Midbrain (tissue), 1 donor: ENCODE measurements at regions not wholly inside any gene's neighbourhood (a gene's known extent, or its start where the extent isn't known, plus 50 kb on each side); places are given as distances from the start of the nearest gene placed in this dataset.

Source experiments
- DNase-seq: peaks from one replicate; lab custom pipeline; 2025; lab: John Stamatoyannopoulos, UW

DNA sequence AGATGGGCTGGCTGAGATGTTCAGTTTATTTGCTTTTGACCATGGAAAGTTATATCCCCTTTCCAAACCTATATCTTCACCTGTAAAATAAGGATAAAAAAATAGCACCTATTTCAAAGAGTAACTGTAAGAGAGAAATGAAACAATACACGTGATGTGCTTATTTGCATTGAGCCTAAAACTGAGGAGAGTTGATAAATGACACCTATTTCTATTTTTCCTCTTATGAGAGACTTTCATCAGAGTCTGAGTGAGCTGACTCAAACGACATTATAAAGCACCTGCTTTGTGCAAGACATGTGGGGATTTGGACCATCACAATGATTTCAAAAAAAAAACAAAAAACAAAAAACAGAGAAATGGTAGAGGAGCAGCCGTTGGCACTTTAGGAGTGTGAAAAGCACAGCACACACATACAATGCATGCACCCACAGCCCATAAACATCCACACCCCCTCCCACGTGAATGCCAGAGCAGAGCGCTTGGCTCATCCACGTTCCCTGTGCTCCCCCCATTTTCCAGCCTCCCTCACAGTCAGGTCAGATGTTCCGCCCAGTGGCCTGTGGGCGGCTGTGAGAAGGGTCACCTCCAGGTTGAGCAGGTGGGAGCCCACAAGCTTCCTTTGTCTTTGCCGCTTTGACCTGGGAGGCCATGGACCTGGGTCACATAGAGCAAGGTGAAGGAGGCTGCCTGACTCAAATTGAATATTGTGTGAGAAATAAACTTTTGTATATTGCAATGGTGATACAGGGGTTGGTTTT lies 253.2 kb upstream of the ZNF32 start:
- DNase-seq = no peak

DNA sequence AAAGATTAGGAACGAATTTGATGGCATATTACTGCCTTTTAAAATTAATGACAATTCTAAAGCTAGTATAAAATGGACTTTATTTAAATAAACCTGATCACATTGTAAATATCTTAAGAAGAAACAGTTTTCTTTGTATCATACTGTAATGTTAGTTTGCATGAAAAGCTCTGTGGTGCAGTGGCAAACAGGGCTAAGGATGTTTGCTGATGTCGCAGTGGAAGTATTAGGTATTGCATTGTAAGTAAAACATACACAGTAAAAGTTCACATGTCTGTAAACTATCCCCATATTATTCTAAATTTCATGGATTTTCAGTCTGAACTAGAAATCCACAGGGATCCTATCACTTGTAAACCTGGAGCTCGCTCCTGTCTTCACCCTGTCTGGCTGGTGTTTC lies 252.6 kb upstream of the ZNF32 start:
- no peak for DNase-seq

DNA sequence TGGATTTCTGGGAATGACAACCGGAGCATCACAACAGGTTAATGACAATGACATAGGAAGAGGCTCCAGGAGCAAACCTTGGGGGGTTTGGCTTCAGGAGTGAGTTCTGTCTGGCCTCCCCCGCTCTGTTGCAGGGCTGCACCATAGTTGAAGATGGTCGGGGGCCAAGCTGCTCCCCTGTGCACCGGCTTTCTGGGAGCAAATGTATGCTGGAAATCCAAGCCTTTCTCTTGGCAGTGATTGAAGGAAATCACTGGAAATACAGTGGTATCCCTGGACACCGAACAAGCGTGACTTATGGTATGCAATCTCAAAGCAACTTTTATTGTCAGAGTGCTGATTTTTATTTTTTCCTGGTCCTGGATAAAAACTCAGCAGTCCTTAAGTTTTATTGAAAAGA lies 251.9 kb upstream of the ZNF32 start:
- DNase-seq = no peak

DNA sequence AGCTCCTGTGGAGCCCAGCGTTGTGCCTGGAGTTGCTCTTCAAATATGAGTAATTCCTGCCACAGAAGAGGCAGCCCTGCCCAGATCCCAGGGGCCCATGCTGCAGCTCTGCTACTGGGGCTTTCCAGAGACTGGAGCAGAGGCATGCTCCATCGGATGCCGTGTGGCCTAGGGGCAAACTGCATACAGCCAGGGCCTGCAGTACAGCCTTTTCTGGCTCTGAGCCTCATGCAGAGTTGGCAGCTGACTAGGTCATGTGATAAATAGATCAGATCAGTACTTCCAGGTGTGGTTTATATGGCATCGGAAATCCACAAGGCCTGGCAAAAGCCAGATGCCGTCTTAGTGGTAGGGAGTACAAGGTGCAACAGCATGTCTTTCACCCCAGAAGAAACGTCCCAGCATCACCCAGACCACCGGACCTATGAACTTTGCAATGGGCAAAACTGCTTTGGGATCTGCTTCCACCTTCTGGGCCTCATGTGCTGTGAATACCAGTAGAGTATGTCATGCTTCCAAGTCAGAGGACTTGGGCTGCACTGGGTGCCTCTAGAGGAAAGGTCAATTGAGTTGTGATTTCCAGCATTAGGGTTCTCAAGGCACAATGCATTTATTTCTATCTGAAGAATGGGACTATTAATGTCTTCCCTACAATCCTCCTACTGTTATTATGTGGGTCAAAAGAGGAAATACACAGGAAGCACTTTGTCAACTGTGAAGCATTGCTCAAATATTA lies 250.7 kb upstream of the ZNF32 start:
- no peak for DNase-seq

DNA sequence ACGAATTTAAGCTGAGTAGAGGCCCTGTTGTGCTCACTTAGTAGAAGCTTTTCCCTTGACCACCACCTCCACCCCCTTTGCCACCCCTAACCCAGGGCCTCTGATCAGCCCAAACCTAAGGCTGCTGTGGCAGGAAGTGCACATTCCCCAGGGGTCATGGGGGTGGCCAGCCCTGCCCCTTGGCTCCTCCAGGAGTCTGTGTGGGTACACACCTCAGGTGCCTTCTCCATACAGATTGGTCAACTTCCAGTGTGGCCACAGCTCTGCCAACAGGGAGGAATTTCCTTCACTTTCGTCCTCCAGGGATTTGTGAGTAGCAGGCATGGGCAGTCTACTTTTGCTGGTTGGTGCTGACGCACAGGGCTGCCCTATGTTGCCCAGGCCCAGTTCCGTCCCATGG lies 249.9 kb upstream of the ZNF32 start:
- no peak for DNase-seq

DNA sequence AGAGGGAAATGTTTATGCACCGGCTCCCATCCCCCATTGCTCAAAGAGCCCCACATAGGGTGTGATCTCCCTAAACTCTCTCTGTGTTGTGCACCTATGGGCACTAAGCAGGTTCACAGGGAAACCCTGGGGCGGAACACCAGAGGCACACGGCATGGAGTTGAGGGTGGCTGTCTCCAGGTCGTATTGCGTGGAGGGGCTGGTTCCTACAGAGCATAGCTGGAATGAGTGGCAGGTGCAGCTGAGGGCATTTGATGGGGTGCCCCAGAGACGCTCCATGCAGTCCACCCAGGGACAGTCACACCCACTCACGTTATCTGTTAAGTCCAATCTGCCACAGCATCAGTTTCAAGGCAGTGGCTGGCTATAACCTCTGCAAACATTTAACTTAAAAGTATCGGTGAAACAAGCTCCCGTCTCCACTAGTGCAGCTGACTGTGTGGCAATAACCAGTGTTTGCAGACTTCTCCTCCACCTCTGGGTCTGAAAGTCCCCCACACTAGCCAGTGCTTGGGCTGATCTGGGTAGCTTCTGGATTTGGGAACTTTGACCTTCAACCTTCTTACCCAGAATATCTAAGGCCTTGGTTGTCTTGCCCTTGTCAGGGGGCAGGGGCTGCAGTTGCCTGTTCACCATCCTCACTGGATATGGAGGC lies 249.2 kb upstream of the ZNF32 start:
- DNase-seq = no peak

DNA sequence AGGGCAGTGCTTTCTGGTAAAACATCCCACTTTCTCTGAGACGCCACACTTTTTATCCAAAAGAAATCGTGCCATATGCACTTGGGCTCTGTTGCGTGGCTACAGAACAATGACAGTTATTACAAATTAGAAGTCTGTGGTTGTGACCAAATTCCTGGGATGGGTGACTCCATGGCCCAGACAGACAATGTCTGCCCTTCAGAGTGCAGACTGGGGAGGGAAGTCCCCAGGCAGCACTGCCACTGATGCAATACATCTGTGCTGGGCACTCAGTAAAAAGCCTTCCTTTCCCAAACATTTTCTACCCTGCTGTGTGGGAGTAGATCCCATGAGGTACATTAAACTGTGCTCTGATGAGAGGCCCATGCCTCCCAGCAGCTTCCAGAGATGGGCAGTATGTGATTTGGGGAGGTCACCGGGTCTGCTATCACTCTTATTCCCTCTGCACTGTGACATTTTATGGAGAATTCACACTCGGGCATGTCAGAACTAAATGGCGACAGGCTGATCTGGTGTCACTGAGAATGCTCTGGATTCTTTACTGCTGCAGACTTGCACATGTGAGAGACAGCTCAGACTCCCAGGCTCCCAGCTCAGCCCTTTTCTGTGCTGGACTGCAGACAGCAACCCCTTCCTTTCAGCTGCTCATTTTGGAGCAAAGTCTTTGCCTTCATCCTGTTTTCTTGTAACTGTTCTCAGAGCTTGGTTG lies 243.5 kb upstream of the ZNF32 start:
- DNase-seq = no peak

DNA sequence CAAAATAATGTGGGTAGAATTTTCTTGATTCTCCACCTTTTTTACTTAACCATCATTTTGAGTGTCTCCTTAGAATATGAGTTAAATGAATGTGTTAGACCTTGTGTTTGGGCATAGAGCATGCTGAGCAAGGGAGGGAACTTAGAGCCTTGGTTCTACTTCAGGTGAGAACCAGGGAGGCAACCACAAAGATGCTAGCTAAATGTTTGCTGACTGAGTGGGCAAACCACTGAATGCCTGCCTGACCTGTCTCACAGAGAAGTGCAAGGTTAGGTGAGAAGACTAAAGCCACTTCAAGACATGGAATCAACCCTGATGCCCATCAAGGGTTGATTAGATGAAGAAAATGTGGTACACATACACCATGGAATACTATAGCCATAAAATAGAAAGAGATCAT lies 242.6 kb upstream of the ZNF32 start:
- no peak for DNase-seq

DNA sequence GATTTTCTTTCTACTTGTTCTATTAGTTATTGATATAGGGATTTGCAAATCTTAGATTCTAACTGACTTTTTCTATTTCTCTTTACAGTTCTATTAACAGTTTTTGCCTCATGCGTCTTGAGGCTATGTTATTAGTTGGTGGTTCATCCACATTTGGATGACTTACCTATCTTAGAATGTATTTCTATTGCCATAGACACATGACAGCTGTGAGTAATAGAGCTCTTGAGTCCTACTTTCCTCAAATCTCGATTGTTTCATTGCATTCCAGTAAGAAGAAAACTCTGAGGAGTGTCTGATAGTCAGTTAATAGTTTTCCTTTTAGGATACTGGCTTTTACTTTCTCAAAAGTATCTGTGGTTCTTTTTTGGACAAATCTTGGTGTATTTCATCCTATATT lies 241.4 kb upstream of the ZNF32 start:
- no peak for DNase-seq

DNA sequence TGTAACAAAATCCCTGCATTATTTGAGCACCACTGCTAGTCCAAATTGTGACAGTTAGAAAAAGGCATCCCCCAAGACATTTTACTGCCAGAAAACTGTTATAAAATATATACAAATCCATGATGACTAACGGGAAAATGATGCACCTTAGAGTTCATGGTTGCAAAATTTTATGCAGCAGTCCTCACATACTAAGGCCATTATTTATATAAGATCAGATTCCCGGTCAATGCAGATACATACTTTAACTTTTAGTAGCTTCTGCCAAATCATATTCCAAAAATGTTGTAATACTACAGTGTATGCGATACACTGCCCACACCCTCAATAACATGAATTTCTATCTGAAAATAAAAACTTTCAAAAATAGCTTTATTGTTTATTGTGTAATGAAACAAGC lies 239.9 kb upstream of the ZNF32 start:
- DNase-seq = no peak

DNA sequence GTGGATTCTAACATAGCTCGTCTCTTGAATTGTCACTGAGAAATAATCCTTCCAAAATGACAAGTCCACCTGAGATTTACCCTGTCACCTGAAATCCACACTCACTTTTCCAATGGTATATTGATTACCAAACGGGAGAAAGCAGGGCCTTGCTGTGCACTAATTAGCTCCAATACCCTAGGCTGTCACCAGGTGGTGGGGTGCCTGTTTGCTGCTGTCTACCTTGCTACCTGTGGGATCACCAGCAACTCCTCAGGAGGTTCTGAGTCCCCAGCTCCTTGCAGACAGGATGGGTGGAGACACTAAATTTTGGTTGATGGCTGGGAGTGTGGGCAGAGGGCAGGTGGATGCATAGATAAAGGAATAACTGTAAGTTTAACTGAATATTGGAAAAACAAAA lies 237.2 kb upstream of the ZNF32 start:
- no peak for DNase-seq

DNA sequence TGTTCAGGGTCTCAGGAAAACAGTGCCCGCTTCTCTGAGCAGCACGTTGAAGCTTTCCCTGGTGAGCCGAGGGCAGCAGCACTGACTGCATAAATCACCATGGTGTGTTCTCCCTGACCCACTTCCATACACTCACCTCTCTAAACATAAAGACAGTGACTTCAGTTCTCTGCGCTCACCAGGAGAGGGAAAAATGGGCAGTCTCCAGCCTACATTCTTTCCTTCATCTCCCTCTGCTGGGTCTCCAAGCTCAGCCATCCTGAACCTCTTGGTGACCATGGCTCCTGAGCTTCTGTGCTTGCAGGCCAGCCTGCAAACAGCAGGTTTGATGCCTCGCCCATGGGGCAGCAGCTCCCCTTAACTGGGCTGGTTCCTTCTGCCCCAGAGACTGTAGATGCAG lies 236.6 kb upstream of the ZNF32 start:
- no peak for DNase-seq

DNA sequence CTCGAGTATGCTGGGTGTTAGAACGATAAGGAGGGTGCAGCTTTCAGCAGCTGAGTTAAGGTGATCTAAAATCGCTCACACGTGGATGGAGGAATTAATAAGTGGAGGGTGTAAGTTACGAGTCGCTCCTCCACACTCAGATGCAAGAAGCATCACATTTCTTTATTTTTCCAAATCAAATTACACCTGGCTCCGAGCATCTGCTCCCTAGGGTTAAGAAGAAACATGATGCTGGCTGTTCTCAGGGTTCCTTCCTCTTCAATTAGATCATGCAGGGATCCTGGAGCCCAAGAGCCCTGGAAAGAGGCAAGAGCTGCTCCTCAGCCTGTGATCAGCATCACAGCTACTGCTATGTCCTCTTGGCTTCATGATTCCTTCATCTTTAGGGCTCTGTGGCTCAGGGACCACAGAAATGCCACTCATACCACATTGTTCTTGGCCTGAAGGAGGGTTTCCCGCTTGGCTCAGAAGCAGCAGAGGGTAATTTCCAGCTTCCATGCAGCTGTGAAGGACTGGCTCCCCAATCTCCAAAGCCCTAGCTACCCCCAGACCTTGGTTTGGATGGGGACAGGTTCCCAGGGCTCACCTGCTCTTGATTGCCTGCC lies 235.9 kb upstream of the ZNF32 start:
- no peak for DNase-seq

DNA sequence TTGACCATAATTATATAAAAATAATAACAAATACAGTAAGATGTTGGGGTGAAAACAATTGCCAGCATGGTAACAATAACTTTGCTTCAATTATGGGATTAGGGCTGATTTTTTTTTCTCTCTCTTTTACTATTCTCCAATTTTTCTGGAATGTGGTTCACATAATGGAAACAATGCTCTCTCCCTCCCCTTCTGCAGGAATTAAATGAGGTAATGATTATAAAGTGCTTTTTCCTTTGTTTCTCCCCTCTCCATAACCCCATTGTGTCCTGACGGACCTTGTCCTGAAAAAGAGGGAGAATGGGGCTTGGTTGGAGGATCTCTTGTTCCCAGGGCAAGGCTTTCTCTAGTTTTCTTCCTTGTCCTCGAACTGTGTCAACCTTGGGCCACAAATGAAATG lies 234.0 kb upstream of the ZNF32 start:
- DNase-seq = no peak

DNA sequence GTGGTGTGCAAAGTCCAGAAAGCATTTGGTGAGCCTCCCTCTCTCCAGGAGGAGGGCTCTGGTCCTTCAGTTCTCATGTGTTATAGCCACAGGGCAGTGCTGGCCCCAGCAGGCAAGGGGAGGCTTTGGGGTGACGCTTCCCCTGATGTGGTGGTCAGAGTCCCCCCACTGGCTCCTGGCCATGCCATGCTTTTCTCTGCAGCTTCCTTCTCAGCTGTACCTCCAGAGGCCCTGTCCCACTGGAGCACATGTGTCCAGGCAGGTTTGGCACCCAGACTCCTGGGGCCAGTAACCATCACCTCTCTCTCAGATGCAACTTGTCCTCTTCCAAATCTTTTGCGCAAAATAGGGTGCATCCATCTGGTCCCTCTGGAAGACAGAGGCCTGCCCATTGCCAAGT lies 233.0 kb upstream of the ZNF32 start:
- DNase-seq = no peak

DNA sequence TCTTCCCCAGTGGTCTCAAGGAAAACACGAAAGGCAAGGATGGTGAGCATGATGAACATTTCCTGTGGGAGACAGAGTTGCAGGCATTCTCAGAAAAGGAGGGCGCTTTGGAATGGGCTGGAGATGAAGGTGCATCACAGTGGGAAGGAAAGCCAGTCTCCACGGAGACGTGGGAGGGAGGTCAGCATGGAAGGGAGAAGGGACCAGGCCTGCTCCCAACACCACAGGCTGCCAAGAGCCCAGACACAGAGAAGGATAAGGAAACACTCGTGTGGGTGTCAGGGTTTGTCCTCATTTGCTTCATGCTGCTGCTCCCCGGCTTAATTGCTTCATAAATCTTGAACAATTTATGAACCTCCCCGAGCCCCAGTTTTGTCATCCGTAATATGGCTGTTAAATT lies 231.5 kb upstream of the ZNF32 start:
- DNase-seq = no peak

DNA sequence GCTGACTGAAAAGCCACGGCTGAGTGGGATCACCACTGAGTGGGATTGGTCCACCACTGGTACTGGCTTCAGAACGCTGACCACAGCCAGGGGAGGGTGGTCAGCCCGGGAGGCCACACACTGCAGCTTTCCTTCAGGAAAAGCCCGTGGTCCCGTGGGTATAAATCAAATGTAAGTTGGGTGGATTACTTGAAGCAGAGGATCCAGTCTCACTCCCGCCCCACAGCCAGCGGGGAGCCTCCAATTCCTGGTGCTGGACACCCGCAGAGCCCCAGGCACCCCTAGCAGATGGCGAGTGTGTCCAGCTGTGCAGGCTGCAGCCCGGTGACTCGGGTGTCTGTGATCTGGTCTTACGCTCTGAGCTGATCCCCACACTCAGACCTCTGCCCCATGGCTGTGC lies 231.1 kb upstream of the ZNF32 start:
- no peak for DNase-seq

DNA sequence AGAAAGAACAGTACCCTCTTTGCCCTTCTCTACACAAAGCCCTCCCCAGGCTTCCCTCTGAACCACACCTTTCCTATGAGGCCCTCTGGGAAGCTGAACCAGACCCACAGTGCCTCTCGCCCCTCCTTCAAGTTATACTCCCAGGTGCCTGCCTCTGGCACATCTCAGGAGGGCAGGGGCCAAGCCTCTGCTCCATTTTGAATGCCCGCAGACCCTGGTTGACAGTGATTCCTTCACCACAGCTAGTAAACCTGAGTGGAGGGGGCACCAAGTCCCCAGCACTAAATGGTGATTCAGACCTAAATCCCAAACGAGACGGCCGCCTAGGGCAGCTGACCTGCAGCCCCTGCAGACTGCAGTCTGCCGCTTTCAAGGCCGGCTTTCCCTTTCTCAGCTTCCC lies 230.5 kb upstream of the ZNF32 start:
- DNase-seq = no peak

DNA sequence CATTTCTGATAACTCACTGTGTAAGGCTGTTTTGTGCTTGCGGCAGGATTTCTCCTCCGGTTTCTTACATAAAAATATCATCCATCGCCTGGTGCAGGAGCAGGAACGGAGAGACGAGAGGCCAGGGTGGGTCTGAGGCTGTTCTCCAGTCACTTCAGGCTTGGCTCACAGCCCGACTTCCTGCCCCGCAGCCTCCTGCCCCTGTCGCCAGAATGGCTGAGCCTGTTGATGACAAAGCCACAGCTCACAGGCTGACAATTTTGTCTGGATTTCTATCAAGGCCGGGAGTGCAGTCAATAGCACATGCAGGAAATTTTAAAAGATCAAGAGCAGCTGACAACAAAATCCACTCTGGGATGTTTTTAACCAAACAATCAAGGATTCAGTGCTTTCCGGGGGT lies 229.7 kb upstream of the ZNF32 start:
- DNase-seq = no peak

DNA sequence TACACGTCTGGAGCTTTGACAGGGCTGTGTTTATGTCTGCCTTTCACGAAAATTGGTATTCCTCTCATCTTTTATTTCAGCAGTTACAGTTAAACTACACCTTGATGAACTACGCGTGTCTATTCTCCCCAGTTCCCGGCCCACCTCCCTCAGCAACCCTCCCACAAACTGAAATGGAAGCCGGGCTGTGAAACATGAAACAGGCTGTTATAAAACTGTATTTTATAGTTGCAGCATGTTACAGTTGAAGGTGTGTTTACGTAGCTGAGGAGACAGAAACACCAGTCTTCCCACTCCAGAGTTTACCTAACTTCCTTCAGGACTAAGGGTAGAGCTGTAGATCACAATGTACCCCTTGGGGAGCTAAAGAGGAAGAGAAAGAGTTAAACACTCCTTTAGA lies 228.3 kb upstream of the ZNF32 start:
- no peak for DNase-seq

DNA sequence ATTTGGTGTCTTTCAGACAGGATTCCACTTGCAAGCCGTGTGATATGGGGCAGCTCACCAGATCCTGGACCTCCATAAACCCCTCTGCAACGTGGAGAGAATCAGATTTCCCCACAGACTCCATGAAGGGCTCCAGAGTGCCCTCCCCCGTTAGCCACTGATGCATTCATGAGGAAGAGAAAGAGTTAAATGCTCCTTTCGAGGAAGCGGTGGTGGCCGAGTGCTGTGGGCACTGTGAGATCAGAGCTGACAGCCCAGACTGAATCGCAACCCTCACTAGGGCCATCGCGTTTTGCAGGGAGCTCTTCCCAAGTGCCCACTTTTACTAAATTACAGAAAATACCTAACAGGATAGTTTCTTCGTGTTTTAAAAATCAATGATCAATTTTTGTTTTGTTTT lies 226.3 kb upstream of the ZNF32 start:
- DNase-seq = no peak

DNA sequence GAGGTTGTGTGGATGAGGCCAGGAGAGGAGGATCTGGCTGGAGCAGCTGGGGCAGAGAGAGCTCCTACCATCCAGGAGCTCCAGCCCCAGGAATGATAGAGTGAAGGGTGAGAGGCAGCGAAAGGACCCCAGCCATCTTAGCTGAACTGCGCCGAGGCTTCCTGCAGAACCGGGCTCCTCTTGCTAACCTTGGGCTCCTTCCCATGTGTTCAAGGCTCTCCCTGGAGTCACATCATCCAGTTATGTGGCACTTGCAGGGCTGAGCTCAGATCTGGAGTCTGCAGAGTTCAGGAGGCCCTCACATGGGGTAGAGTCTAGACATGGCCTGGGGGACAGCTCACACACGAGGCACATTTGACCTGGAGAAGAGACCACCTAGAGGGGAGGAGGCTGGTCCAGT lies 225.0 kb upstream of the ZNF32 start:
- DNase-seq = no peak
